HAP-1 (cell line): ENCODE measurements at regions not wholly inside any gene's neighbourhood (a gene's known extent, or its start where the extent isn't known, plus 50 kb on each side); places are given as distances from the start of the nearest gene placed in this dataset.

Source experiments
- DNase-seq, 2 experiments: peaks; one replicate each; pipeline ENCODE4 v3.0.0-alpha.2; 2016 to 2020; ENCODE audit warnings: low spot score in 2 of 2
- H3K27me3 ChIP-seq: fragments of 250-450 bp; sonication (Bioruptor Pico); 2 replicates; pipeline ENCODE4 v1.5.1; 2020; ENCODE audit warnings: low read depth, mild to moderate bottlenecking, moderate library complexity
- H3K36me3 ChIP-seq: fragments of 250-450 bp; sonication (Bioruptor Pico); replicated peaks from 2 replicates; pipeline ENCODE4 v1.5.1; 2020; ENCODE audit warnings: mild to moderate bottlenecking
- H3K4me1 ChIP-seq: fragments of 250-450 bp; sonication (Bioruptor Pico); 2 replicates; pipeline ENCODE4 v1.5.1; 2020; ENCODE audit warnings: mild to moderate bottlenecking
- H3K4me3 ChIP-seq: fragments of 250-450 bp; sonication (Bioruptor Pico); 2 replicates; pipeline ENCODE4 v1.5.1; 2020; ENCODE audit warnings: mild to moderate bottlenecking, moderate library complexity
- H3K9me3 ChIP-seq: fragments of 250-450 bp; sonication (Bioruptor Pico); 2 replicates; pipeline ENCODE4 v1.5.1; 2020; ENCODE audit warnings: mild to moderate bottlenecking, moderate library complexity
- in situ Hi-C: fragments of 300-500 bp; cut with MboI; formaldehyde crosslinking; loops from 3 replicates; pipeline ENCODE4 v1.14.3; 2020; ENCODE audit warnings: low sequenced_read_pairs, inconsistent platforms, mixed read lengths

GRCh38 chr20:57003012-57003411 is 263.4 kb downstream of the BMP7 start:
- H3K36me3 ChIP-seq = no peaks in the 10 kb centered on the region
- DNase-seq = no peak
- peaks cover 9% of the 10 kb centered on the region; the same call in 1 of the 2 replicates for H3K9me3 ChIP-seq
- no peak overlapping the region for H3K4me3 ChIP-seq
- peaks cover 9% of the 10 kb centered on the region; the same call in 1 of the 2 replicates for H3K4me1 ChIP-seq
- in situ Hi-C loops = no loop called here
- H3K27me3 ChIP-seq = no peaks in the 10 kb centered on the region

GRCh38 chr20:57004416-57004815 is 262.0 kb downstream of the BMP7 start:
- Histone ChIP-seq H3K27me3 (no peaks in the 10 kb centered on the region), H3K4me1 (peaks cover 9% of the 10 kb centered on the region; the same call in 1 of the 2 replicates), H3K9me3 (no peaks in the 10 kb centered on the region), H3K4me3 (no peak overlapping the region), H3K36me3 (no peaks in the 10 kb centered on the region)
- in situ Hi-C loops = no loop called here
- no peak for DNase-seq

GRCh38 chr20:57004951-57005933 is 261.2 kb downstream of the BMP7 start:
- in situ Hi-C loops = no loop called here
- Histone ChIP-seq H3K4me1 (peaks cover 9% of the 10 kb centered on the region; the same call in 1 of the 2 replicates), H3K9me3 (no peaks in the 10 kb centered on the region), H3K27me3 (no peaks in the 10 kb centered on the region), H3K36me3 (no peaks in the 10 kb centered on the region), H3K4me3 (no peak overlapping the region)
- DNase-seq = no peak

GRCh38 chr20:57006411-57007170 is 259.9 kb downstream of the BMP7 start:
- in situ Hi-C loops = no loop called here
- no peak overlapping the region for H3K4me3 ChIP-seq

GRCh38 chr20:57007171-57007540 is 259.3 kb downstream of the BMP7 start:
- in situ Hi-C loops = no loop called here
- peaks cover 9% of the 10 kb centered on the region; the same call in 1 of the 2 replicates for H3K4me1 ChIP-seq
- no peak for DNase-seq
- no peaks in the 10 kb centered on the region for H3K36me3 ChIP-seq
- no peaks in the 10 kb centered on the region for H3K27me3 ChIP-seq
- H3K9me3 ChIP-seq = no peaks in the 10 kb centered on the region
- H3K4me3 ChIP-seq = no peak overlapping the region

More at GRCh38 chr20:57006411-57007170, 259.9 kb downstream of the BMP7 start:
- Histone ChIP-seq H3K4me1 (peaks cover 9% of the 10 kb centered on the region; the same call in 1 of the 2 replicates), H3K36me3 (no peaks in the 10 kb centered on the region), H3K27me3 (no peaks in the 10 kb centered on the region), H3K9me3 (no peaks in the 10 kb centered on the region)
- DNase-seq = no peak

GRCh38 chr20:57008217-57008616 is 258.2 kb downstream of the BMP7 start:
- H3K4me3 ChIP-seq = no peak overlapping the region
- no peaks in the 10 kb centered on the region for H3K27me3 ChIP-seq
- in situ Hi-C loops = no loop called here
- no peaks in the 10 kb centered on the region for H3K36me3 ChIP-seq
- H3K9me3 ChIP-seq = no peaks in the 10 kb centered on the region
- no peak for DNase-seq
- H3K4me1 ChIP-seq = peaks cover 9% of the 10 kb centered on the region; the same call in 1 of the 2 replicates

GRCh38 chr20:57009355-57009754 is 257.1 kb downstream of the BMP7 start:
- Histone ChIP-seq H3K9me3 (no peaks in the 10 kb centered on the region), H3K27me3 (no peaks in the 10 kb centered on the region), H3K36me3 (no peaks in the 10 kb centered on the region), H3K4me1 (peaks cover 14% of the 10 kb centered on the region; the same call in 1 of the 2 replicates), H3K4me3 (no peak overlapping the region)
- in situ Hi-C loops = no loop called here
- no peak for DNase-seq

- Histone ChIP-seq H3K36me3 (no peaks in the 10 kb centered on the region), H3K9me3 (no peaks in the 10 kb centered on the region), H3K4me3 (no peak overlapping the region), H3K27me3 (no peaks in the 10 kb centered on the region), H3K4me1 (peaks cover 14% of the 10 kb centered on the region; the same call in 1 of the 2 replicates)
- in situ Hi-C loops = no loop called here
- no peak for DNase-seq
Measured at GRCh38 chr20:57009775-57010174, 256.7 kb downstream of the BMP7 start.

- H3K9me3 ChIP-seq = no peaks in the 10 kb centered on the region
- H3K36me3 ChIP-seq = no peaks in the 10 kb centered on the region
- H3K4me1 ChIP-seq = peaks cover 8% of the 10 kb centered on the region; the same call in 1 of the 2 replicates
- no peaks in the 10 kb centered on the region for H3K27me3 ChIP-seq
- in situ Hi-C loops = no loop called here
- DNase-seq = no peak
- no peak overlapping the region for H3K4me3 ChIP-seq
Measured at GRCh38 chr20:57012691-57013090, 253.8 kb downstream of the BMP7 start.

GRCh38 chr20:57013217-57013616 is 253.2 kb downstream of the BMP7 start:
- no peak for DNase-seq
- Histone ChIP-seq H3K4me1 (peaks cover 5% of the 10 kb centered on the region; the same call in 1 of the 2 replicates), H3K9me3 (no peaks in the 10 kb centered on the region), H3K27me3 (no peaks in the 10 kb centered on the region), H3K4me3 (no peak overlapping the region), H3K36me3 (no peaks in the 10 kb centered on the region)
- in situ Hi-C loops = no loop called here

- Histone ChIP-seq H3K4me1 (peaks cover 5% of the 10 kb centered on the region; the same call in 1 of the 2 replicates), H3K36me3 (no peaks in the 10 kb centered on the region), H3K9me3 (no peaks in the 10 kb centered on the region), H3K27me3 (no peaks in the 10 kb centered on the region), H3K4me3 (no peak overlapping the region)
- peak; percentile 40 to 77 for DNase-seq
- in situ Hi-C loops = no loop called here
Measured at GRCh38 chr20:57013741-57014140, 252.7 kb downstream of the BMP7 start.

GRCh38 chr20:57020364-57020763 is 246.1 kb downstream of the BMP7 start:
- in situ Hi-C loops = no loop called here
- Histone ChIP-seq H3K36me3 (no peaks in the 10 kb centered on the region), H3K4me3 (no peak overlapping the region), H3K4me1 (peaks cover 11% of the 10 kb centered on the region), H3K27me3 (no peaks in the 10 kb centered on the region), H3K9me3 (no peaks in the 10 kb centered on the region)
- DNase-seq = peak in 1 of 2 experiments; percentile 30

- Histone ChIP-seq H3K36me3 (no peaks in the 10 kb centered on the region), H3K4me1 (peaks cover 11% of the 10 kb centered on the region), H3K9me3 (no peaks in the 10 kb centered on the region), H3K27me3 (no peaks in the 10 kb centered on the region), H3K4me3 (no peak overlapping the region)
- in situ Hi-C loops = no loop called here
- DNase-seq = peak in 1 of 2 experiments; percentile 29
Measured at GRCh38 chr20:57022306-57022705, 244.1 kb downstream of the BMP7 start.

- Histone ChIP-seq H3K27me3 (no peaks in the 10 kb centered on the region), H3K4me1 (peaks cover 18% of the 10 kb centered on the region), H3K36me3 (no peaks in the 10 kb centered on the region), H3K4me3 (no peak overlapping the region), H3K9me3 (no peaks in the 10 kb centered on the region)
- in situ Hi-C loops = no loop called here
- DNase-seq = no peak
Measured at GRCh38 chr20:57023007-57023406, 243.4 kb downstream of the BMP7 start.
